WERI-Rb-1 (cell line): ENCODE measurements at regions not wholly inside any gene's neighbourhood (a gene's known extent, or its start where the extent isn't known, plus 50 kb on each side); places are given as distances from the start of the nearest gene placed in this dataset.

Source experiments
- DNase-seq: peaks from one replicate; pipeline ENCODE4 v3.0.0-alpha.2; 2020
- H3K27ac ChIP-seq: fragments of 250-450 bp; sonication (Bioruptor Pico); 2 replicates; pipeline ENCODE4 v1.5.1; 2020; ENCODE audit warnings: mild to moderate bottlenecking, moderate library complexity
- H3K27me3 ChIP-seq: fragments of 250-450 bp; sonication (Bioruptor Pico); 2 replicates; pipeline ENCODE4 v1.5.1; 2021; ENCODE audit warnings: mild to moderate bottlenecking, low read depth, moderate library complexity; ENCODE audit not compliant: insufficient read depth, severe bottlenecking
- H3K36me3 ChIP-seq: fragments of 250-450 bp; sonication (Bioruptor Pico); 2 replicates; pipeline ENCODE4 v1.5.1; 2020; ENCODE audit warnings: mild to moderate bottlenecking, moderate library complexity
- H3K4me3 ChIP-seq: 2 replicates; pipeline ENCODE4 v1.5.1; 2011; ENCODE audit warnings: low read depth, mild to moderate bottlenecking, control low read depth, low read length
- H3K9me3 ChIP-seq: fragments of 250-450 bp; sonication (Bioruptor Pico); 2 replicates; pipeline ENCODE4 v1.5.1; 2021; ENCODE audit warnings: mild to moderate bottlenecking, moderate library complexity; ENCODE audit not compliant: severe bottlenecking
- TF ChIP-seq, protein P1 (sequence below): IDR thresholded peaks from 2 replicates; pipeline ENCODE4 v1.5.1; 2011; ENCODE audit warnings: low read depth, mild to moderate bottlenecking, control low read depth, inconsistent platforms, low read length

DNA sequence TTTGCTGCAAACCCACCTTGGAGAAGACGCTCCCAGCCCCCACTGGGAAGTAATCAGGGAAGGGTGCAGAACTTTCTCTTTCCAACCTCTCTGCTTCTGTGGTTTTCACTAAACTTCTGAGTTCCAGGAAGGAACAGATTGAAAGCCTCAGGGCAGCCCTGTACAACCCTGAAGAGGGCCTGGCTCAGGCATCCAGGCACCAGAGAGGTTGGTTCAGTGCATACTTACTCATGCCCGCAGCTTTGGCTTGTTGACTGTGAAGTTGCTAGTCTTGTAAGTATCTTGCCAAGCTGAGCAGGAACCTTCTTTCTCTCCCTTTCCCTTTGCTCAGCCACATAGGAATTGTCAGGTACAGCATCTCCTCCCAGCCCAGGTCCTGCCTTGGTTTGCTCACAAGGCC is 272.2 kb upstream of the FOXQ1 start:
- H3K4me3 ChIP-seq = no peak overlapping the region
- TF ChIP-seq, protein P1, sequence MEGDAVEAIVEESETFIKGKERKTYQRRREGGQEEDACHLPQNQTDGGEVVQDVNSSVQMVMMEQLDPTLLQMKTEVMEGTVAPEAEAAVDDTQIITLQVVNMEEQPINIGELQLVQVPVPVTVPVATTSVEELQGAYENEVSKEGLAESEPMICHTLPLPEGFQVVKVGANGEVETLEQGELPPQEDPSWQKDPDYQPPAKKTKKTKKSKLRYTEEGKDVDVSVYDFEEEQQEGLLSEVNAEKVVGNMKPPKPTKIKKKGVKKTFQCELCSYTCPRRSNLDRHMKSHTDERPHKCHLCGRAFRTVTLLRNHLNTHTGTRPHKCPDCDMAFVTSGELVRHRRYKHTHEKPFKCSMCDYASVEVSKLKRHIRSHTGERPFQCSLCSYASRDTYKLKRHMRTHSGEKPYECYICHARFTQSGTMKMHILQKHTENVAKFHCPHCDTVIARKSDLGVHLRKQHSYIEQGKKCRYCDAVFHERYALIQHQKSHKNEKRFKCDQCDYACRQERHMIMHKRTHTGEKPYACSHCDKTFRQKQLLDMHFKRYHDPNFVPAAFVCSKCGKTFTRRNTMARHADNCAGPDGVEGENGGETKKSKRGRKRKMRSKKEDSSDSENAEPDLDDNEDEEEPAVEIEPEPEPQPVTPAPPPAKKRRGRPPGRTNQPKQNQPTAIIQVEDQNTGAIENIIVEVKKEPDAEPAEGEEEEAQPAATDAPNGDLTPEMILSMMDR = no peak
- no peaks in the 10 kb centered on the region for H3K27me3 ChIP-seq
- no peak overlapping the region for H3K27ac ChIP-seq
- DNase-seq = no peak
- H3K36me3 ChIP-seq = no peaks in the 10 kb centered on the region
- peaks cover 5% of the 10 kb centered on the region for H3K9me3 ChIP-seq

DNA sequence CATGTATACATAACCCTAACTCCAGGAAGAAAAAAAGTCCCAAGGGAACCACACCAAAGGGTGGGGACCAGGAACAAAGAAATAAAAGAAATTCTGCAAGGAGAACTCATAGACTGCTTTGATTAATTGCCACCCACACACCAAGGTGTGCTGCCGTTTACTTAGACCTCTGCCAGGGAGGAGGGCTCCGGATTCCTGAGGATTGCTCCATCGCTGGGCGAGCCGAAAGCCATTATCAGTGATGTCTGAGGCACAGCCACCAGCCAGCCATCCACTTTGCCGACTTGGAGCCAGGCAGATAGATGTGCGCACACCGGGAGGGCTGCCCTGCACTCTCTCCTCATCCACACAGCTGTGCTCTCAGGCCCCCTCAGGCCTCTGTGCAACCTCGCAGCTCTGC is 272.7 kb upstream of the FOXQ1 start:
- TF ChIP-seq, protein P1 = no peak

DNA sequence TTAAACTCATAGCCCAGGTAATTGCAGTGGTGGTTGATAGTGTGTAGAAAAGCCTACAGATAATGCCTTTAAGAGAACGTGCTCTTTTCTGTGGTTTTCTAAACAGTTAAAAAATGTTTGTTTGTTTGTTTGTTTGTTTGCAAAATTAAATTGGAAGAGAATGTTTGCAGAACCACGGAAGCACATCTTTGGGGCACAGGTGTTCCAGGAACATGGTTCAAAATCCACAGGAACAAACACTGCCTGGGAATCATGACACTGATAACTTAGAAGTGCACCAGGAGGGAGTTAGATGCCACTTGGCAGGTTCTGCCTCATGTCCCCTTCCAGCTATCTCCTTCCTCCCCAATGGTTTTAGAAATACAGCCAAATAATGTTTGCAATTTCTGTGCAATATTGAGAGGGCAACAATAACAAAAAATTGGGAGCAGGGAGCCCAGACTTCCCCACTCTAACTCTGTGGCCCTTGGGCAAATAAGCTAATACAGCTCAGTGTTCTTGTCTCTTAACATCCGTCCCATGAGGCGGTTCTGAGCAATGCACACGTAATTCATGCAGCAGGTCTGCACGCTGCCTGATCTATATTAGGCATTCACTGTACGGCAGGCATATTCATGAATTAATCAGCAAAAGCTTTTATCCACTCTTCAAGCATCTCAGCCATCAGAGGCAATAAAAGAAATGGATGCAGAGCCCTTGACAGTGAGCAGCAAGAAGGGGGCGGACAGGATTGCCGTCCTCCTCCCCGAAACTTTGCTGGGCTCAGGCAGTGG is 274.3 kb upstream of the FOXQ1 start:
- Histone ChIP-seq H3K27me3 (no peaks in the 10 kb centered on the region), H3K27ac (no peak overlapping the region), H3K4me3 (no peak overlapping the region), H3K36me3 (no peaks in the 10 kb centered on the region), H3K9me3 (peaks cover 4% of the 10 kb centered on the region)
- DNase-seq = no peak
- TF ChIP-seq, protein P1 = no peak

More for the DNA sequence above, 272.7 kb upstream of the FOXQ1 start:
- Histone ChIP-seq H3K36me3 (no peaks in the 10 kb centered on the region), H3K27me3 (no peaks in the 10 kb centered on the region), H3K27ac (no peak overlapping the region), H3K9me3 (peaks cover 5% of the 10 kb centered on the region), H3K4me3 (no peak overlapping the region)
- no peak for DNase-seq

DNA sequence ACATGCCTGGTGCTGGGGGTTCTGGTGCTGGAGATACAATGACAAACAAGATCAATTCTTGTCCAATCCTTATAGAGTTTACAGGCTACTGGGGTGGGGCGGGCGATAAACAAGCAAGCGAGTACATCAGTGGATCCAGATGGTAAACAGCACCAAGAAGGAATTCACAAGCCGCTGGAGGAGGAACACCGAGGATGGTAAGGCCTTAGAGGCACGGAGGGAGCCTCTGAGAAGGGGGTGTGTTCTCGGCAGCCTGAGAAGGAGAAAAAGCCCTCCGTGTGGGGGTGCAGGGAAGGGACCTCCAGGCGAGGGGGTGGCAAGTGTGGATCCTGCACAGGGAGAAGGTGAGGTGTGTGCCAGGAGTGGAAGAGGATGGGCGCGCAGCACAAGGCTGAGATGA is 276.5 kb upstream of the FOXQ1 start:
- no peak for DNase-seq
- TF ChIP-seq, protein P1 = no peak

DNA sequence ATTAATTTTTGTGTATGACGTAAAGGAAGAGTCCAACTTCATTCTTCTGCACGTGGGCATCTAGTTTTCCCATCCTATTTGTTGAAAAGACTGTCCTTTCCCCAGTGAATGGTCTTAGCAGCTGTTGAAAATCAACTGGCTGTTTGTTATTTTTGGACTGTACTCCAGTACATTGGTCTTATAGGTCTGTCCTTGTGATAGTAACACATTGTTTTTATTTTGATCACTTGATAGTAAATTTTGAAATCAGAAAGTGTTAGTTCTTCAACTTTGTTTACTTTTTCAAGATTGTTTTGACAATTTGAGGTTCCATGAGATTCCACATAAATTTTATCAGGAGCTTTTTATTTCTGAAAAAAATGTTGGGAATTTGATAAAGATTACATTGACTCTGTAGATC is 280.2 kb upstream of the FOXQ1 start:
- Histone ChIP-seq H3K4me3 (no peak overlapping the region), H3K27me3 (no peaks in the 10 kb centered on the region), H3K9me3 (peaks cover 29% of the 10 kb centered on the region), H3K36me3 (no peaks in the 10 kb centered on the region), H3K27ac (no peak overlapping the region)
- TF ChIP-seq, protein P1 = no peak
- DNase-seq = no peak

More for the DNA sequence above, 276.5 kb upstream of the FOXQ1 start:
- no peaks in the 10 kb centered on the region for H3K27me3 ChIP-seq
- no peak overlapping the region for H3K27ac ChIP-seq
- no peaks in the 10 kb centered on the region for H3K36me3 ChIP-seq
- H3K9me3 ChIP-seq = peaks cover 17% of the 10 kb centered on the region
- H3K4me3 ChIP-seq = no peak overlapping the region

DNA sequence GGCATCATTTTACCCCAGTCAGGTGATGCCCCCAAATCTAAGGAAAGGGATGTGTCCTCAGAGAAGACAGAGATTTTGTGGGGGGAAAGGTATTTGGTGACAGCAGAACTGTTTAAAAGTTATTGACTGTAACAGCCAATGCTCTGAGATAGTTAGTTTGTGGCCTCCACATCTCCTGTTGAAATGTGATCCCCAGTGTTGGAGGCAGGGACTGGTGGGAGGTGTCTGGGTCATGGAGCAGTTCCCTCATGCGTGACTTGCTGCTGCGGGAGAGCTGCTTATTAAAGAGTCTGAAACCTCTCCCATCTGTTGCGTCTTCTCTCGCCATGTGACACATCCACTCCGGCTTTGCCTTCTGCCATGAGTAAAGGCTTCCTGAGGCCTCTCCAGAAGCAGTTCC is 282.8 kb upstream of the FOXQ1 start:
- no peaks in the 10 kb centered on the region for H3K27me3 ChIP-seq
- H3K36me3 ChIP-seq = no peaks in the 10 kb centered on the region
- H3K27ac ChIP-seq = peak overlapping the region; percentile 73
- H3K9me3 ChIP-seq = peaks cover 29% of the 10 kb centered on the region
- peak; percentile 96 for DNase-seq
- TF ChIP-seq, protein P1 = no peak
- H3K4me3 ChIP-seq = no peak overlapping the region
